Heart left ventricle (tissue), 13 donors: ENCODE measurements at regions not wholly inside any gene's neighbourhood (a gene's known extent, or its start where the extent isn't known, plus 50 kb on each side); places are given as distances from the start of the nearest gene placed in this dataset.

Source experiments
- CTCF ChIP-seq, 12 donors: fragments of 200-600 bp; sonication (generic) in 4 of 12; IDR thresholded peaks; one replicate each; pipeline versions ENCODE4 v1.5.0 to v1.8.0; 2018 to 2022; ENCODE audit warnings: antibody characterized with exemption in 12 of 12, mild to moderate bottlenecking in 5 of 12
- POLR2A ChIP-seq, 2 donors: fragments of 450-650 bp; IDR thresholded peaks; one replicate each; pipeline ENCODE4 v1.6.1; 2017; ENCODE audit warnings: antibody characterized with exemption in 2 of 2, mild to moderate bottlenecking in 2 of 2, moderate library complexity in 2 of 2
- donor health status: ischemic (EF 13 %, LVEDD 7.1; RV severe dilation, severe dysfunction).
- donor health status: DM: no; HTN: yes; CAD: no.
- donor health status: DM: no; HTN: no; CAD: no.
- donor health status: ischemic (EF 25% LVEDD 6.9; RV normal size, moderate dysfunction).
- donor health status: ischemic (EF 25% LVEDD 5.7; RV mildly dilated, moderate dysfunction).
- donor health status: ischemic (EF 35%, LVEDD 5.7; RV mildly dilated, moderate dysfunction).
- donor health status: nonischemic (EF 11% LVEDD 7.7; RV severe dilation, severe dysfunction).
- donor health status: DM: yes; HTN: yes; CAD: no.
- donor health status: PGD.
- donor health status: ischemic (EF 29% LVEDD 5.4; RV normal size, mild dysfunction).
- donor health status: nonischemic (EF 23%, LVEDD 6.1; RV moderate dilation, normal function).

GRCh38 chrX:73992019-73992418, 139.5 kb upstream of the XIST start:
- TF ChIP-seq CTCF (IDR thresholded peaks at IDR 0.05) (no peak), POLR2A (IDR thresholded peaks at IDR 0.05) (no peak)
